NOMO-1 treated with DMSO at 0.1 percent for 48 hours (cell line): ENCODE measurements at regions not wholly inside any gene's neighbourhood (a gene's known extent, or its start where the extent isn't known, plus 50 kb on each side); places are given as distances from the start of the nearest gene placed in this dataset.

Source experiments
- DNase-seq: peaks from one replicate; lab custom pipeline; 2025; ENCODE audit not compliant: unreplicated experiment; lab: John Stamatoyannopoulos, UW

DNA sequence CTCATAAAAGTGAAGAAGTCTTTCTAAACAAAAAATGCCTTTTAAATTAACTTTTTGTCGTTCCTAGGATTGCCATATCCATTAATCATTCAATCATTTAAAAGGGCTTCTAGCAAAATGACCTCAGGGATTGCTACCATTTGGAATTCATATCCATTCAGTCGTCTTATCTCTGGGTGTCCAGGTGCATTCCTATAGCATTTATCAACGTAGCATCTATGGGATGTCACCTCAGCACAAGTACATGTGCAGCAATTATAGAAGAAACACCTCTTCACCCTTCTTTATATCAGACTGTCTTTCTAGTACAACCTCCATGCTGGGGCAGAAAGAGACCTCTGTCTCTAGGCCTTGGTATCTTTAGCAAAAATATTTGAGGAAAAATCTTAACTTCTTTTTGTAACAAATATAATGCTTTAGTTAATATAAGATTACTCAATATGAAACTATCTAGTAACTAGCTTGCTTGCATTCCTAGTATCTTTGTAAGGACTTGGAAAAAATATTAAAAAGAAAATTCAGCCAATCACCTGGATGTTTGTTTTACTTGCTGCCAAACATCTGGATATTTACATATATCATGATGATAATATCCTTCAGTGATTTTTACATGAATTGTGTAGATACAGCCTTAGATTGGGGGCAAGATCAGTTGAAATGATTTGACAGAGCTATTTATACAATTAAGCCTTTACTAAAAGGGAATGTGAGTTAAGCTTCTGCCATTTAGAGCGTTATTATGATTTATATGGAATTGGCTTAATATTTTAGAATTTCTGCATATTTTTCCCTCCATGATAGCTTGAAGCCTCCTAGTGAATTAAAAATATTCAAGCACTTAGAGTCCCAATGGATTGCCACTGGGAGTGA lies 356.8 kb downstream of the HDGFL1 start:
- no peak for DNase-seq

DNA sequence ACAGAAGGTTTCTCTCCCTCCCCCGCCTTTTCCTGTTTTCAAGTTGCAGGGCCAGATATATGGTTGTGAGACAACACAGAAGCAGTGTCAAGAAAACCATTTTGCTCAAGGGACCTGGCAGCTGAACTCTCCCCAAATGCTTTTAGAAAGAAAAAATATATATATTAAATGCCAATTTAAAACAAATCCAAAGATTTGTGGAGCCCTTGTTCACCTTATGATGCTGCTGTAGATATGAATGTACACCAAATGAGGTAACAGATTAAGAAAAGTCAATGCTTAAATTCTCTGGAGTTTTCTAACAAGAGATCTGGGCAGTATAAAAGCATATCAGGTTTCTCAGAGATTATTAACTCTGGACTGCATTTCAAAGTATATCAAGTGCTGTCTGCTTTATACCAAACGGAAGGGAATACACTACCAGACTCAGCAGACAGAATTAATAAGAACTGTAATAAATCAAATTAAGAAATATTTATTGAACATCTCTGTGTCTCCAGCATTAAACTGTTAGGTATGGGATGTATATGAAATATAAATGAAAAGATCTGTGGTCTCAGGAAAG lies 357.5 kb downstream of the HDGFL1 start:
- DNase-seq: no peak

DNA sequence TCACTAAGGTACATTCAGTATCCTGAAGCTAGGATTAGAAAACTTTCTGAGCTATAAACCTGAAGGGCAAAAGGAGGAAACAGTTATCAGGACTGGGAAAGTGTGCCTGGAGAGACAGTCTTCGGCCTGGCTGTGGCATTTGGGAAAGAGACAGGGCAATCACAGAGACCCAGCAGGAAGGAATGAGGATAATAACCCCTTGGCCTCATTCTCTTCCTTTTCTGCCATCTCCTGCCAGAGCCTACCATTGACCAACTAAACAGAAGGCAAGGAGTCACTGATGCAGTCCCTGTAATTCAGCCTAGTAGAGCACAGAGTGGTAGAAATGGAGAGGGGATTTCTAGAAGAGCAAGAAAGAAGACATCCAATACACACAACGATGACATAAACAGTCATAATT lies 359.4 kb downstream of the HDGFL1 start:
- no peak for DNase-seq

DNA sequence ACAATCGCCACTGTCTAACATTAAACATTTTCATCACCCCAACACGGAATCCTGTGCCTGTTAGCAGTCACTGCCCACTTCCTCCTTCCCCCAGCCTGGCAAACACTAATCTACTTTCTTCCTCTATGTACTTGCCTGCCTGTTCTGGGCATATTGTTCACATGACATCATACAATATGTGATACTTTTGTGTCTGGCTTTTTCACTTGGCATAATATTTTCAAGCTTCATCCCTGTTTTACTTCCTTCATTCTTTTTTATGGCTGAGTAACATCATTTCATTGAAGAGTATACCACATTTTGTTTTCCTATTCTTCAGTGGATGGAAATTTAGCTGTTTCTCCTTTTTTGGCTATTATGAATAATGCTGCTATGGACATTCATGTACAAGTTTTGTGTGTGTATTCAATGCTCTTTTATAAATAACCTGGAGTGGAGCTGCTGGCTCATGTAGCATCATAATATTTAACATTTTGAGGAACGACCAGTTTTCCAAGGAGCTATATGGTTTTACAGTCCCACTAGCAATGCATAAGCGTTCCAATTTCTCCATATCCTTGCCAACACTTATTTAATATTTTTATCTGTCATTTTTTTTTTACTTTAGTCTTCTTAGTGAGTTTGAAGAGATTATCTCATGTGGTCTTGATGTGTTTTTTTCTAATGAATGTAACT lies 360.1 kb downstream of the HDGFL1 start:
- DNase-seq: no peak

DNA sequence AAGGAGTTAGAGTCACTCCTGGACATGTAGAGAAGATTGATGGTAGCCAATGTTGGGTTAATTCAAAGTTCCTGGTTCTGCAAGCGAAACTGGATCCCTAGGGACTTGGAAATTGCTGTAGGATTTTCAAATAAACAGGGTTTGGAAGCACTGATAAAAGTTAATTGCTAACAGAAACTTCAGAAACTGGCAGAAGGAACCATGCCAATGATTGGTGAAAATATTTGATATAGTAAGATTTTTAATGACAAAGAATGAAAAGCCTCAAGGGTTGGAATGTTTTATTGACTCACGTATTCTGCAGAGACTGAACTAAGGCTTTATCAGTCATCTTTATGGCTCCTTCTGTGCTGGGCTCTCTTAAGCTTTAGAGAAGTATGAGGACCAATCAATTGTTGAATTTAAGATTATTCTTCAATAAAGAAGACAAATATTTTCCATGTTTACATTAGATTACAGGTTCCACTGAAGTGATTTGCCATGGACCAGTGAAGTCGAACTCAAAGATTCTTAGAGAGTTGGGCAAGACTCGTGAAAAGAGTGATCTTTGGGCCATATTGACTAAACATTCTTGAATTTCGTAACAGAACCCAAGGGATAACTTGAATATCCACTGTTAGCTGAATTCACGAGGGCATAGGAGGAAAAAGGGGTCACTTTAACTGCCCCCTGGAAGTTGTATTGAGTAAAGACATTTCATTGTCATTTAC lies 371.4 kb downstream of the HDGFL1 start:
- DNase-seq: no peak

DNA sequence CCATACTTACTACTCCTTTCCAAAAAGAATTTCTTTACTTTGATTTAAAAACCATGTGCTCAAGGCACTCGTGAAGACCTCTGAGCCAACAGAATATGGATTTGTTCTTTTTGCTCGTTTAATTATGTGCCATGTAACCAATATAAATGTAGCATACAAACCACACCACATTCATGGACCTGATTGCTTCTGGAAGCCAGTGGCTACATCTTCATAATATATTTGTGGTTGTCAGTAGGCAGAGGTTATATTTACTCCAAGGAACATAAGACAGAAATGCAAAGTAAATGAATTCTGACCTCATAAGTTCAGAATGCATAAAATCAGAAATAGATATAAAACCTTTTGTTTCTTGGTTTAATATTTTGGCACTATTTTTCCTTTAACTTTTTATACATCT lies 373.0 kb downstream of the HDGFL1 start:
- no peak for DNase-seq

DNA sequence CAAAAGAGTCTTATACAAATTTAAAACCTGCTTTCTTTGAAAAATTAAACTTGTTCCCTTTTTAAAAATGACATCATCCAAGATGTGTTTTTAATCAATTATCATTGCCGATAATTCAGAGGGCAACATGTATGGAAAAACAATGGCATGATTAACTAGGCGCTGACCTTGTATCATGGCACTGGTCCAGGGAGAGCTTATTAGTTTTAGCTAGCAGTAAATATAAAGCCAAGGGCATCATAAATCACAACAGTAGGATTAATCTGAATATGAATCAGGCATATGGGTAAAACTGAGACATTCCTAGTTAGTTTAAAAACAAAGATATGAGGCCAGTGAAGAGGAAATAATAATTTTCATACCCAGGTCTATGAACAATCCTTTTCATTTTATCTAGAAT lies 374.0 kb downstream of the HDGFL1 start:
- DNase-seq: no peak

DNA sequence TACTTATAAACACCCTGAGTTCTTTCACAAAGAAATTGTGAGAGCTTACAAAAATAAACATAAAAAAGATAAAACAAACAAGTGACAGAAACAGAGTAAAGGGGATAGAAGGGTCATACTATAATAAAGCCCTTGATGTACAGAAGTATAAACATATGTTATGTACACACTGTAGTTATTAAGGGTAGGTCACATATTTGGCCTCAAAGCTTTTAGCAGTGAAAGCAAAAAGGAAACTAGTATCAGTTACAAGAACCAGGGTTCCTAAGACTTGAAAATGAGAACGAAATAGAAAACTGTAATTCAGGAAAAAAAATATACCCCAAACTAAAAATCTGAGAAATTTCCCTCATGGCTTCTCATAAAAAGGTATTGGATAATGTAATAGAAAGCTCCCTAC lies 380.6 kb downstream of the HDGFL1 start:
- DNase-seq: no peak

DNA sequence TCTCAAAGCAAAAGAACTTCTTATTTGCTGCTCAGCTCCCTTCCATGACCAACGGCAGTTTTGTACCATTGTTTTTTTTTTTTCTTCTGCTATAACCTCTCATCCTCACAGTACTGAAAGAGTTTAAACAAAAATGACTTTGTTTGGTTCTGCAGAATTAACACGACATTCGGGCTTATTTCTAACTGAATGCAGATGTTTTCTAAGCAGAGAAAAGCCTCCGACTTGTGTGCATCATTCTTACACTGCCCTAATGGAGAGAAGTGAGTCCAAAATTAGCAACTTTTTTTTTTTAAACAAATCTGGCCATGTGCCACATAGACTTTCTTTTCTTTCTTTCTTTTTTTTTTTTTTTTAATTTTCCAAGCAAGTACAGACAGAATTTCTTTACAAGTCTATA lies 382.7 kb downstream of the HDGFL1 start:
- no peak for DNase-seq

DNA sequence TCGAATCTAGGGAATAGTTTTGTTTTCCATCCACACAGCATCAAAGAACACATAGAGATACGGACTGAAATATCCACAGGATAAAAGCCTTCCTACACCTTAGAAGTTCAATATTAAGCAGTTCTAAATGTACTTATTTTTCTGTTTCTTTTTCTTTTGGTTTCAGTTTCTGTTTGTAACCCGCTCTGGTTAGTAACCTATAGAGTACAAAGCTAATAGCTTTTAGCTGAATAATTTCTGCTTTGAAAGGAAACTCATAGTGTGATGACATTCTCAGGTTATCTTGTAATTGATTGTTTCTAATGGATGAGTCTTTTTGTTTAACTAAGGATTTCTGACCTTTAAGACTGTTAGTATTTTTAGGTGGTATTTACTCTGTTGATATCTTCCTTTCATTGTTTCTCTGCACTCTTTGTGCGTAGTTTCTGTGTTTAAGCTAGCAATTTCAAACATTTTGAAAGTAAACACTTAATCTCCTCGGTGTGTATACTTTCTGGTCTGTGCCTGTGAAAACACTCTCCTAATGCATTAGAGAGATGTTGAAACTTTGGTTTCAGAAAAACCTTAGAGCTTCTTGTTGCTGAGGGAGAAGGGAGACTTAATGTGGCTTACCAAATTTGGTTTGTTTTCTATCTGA lies 385.5 kb downstream of the HDGFL1 start:
- no peak for DNase-seq

DNA sequence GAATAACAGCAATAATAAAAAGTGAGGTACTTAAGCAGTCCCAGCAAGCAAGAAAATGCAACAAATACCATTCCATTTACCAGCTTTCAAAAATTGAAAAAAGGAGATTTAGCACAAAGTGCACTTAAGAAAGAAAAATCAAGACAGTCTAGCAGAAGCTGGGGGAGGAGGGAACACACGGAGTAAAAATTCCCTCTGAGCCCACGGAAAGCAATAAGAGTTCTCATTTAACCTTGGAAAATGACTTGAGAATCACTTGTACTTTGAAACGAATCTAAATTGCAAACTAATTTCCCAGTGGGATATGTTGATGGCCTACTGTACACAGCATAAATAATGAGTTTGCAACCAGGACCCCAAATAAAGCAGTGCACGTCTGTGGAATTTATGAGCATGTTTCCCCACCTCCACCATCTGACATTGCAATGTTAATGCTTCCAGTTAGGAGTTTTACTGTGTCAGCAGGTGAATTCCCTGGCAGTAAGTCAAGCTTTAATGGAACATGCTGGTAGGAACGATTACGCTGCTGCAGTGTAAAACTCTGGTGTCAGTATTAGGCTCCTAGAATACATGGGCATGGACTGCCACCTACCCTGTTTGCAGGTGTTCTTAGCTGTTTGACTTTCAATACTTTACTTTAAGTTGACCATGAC lies 386.8 kb downstream of the HDGFL1 start:
- no peak for DNase-seq

DNA sequence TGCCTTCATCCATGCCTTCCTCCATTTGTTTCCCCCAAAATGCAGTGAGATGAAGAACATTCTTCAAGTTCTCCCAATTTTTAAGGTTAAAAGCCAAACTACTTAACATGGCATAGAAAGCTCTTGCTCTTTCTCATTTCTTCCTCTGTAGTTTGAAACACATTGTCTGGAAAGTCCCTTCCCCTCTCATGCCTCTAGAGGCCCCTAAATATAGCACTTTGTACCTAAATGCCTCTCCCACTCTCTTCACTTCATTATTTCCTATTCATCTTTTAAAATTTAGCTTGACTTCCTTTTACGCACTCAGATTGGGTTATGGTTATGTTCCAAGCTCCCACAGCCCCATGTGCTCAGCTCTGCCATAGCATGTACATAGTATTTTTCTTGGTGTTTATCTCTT lies 389.3 kb downstream of the HDGFL1 start:
- no peak for DNase-seq

DNA sequence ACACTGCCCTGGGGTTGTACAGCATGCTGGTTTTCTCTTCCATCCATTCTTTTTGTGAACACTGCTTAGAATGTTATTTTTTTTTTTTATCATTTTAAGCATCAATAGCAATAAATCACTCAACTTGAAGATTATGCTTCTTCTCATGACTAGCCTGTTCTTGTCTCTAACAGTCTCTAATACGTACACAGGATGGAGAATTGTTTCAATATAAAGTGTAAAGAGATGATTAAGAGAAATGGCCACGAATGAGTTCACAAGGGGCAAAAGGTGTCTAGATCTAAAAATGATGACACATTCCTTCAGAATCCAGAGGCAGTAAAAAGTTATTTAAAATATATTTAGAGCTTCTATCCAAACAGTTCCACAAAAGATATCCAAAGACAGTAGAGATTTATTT lies 390.2 kb downstream of the HDGFL1 start:
- no peak for DNase-seq

DNA sequence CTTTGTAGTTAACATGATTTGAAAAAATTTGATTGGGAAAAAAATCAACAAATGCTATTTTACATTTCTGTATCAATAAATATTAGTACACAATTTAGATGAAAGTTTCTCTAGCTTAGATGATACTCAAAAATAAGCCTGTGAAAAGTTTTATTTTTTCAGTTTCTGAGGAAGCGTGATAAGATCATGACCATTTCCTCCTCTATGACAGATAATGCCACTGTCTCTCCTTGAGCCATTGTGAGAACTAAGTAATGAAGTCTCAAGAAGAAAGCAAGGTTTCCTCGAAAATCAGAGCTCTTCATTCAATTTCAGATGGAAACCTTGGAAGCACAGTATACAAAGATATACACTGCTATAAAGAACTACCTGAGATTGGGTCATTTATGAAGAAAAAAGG lies 395.0 kb downstream of the HDGFL1 start:
- no peak for DNase-seq

DNA sequence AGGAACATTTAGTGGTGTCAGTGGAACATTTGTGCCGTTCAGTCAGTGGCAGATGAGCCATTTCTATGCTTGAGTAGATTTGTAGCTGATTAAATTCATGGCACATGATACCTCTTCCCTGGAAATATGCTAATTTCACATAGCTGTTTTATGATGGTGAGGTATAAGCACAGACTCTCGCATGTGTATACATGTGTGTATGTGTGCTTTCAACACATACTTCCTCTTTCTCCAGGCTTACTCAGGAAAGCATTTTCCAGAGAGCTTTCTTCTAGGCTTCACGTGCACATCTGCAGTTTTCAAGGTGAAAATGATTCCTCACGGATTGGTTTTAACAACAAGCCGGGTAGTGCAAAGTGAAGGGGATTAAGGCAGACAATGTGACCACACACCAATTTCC lies 396.5 kb downstream of the HDGFL1 start:
- DNase-seq: no peak

DNA sequence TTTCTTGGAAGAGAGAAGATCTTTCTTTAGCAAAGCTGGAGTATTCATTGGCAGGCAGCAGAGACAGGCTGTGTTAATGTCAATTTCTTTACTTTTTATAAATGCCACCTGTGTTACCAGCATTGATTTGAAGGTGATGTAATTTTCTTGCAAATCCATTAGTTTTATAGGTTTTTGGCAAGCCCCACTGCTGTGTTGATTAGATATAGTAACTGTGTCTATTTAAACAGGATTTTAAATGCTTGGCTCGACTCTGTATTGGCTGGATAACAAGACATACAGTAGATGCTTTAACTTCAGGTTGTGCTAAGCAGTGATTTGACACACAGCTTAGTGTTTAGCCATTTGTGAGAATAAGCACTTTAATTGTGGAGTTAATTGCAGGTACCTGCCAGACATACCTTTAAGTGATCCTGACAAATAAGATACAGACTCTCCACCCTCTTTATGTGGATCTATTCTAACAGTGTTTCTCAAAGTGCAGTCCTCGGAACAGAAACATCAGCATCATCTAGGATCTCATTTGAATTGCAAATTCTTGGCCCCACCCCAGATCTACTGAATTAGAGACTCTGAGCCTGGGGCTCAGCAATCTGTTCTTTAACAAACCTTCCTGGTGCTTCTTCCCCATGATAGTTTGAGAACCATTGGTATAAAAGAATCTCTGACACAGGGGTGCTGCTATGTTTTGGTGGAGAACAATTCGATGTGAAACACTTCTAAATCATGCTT lies 397.5 kb downstream of the HDGFL1 start:
- DNase-seq: no peak

DNA sequence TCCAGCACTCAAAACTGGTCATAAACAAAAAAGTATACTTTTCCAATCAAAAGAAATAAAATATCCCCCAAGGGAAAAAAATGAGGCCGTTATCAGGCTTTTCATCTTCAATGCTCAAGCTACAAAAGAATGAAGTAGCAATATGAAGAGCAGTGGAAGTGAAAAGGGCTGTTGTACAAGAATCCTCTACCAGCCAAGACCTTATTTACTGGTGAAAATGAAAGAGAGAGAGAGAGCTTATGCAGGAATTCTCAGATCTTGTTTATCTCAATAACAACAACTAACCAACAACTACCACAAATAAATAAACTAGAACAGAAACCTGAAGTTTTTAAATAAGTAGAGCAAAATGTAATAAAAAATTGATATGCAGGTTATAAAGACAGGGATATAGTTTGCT lies 400.6 kb downstream of the HDGFL1 start:
- DNase-seq: no peak

DNA sequence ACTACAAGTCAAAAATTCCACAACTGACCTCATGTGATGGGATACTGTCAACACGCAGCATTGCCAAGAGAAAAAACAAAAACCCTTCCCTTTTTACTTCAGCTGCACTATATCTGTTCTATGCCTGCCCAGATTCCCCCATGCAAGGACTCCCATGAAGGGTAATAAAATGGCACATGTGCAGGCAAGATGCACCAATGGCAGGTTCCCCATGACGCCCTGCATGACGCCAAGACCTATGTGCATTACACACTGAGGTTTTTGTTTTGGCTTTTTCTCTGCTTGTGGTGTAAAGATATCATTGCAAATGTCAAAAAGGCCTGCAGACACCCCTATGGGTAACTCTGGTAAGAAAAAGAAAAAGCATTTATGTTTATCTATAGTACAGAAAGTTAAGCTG lies 403.4 kb downstream of the HDGFL1 start:
- DNase-seq: no peak

DNA sequence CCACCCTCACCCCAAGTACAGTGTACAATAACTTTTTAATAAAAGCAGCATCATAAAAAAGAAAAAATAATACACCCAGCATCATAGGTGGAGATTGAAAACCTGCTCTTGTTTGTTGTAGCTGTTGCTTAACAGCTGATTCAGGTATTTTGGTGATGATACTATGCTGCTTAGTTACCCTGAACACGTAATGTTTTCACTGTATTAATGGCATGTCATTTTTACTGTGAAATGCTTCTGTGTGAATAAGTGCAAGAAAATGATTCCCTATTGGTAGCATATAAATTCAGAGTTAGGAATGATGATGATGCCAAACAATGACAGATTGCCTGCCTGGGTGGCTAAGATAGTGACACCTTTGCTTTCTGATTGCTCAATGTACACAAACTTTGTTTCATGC lies 405.7 kb downstream of the HDGFL1 start:
- DNase-seq: no peak

DNA sequence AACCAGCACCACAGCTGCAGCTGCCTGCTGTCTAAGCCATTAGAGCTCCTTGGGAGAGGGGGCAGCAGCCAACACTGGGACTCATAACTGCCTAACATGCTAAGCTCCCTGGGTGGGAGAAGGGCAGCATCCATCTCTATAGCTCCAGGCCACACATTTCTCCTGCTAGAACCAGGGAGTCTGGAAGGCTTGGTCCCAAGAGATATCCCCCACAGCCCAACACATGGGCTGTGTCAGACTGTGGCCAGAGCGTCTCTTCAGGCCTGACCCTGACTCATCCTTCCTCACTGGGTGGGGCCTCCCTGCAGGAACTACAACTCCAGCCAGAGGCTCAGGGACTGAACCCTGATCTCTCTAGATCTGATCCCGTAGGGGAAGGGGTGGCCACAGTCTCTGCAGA lies 411.1 kb downstream of the HDGFL1 start:
- no peak for DNase-seq
